ENCODE measurements at regions not wholly inside any gene's neighbourhood (a gene's known extent, or its start where the extent isn't known, plus 50 kb on each side); places are given as distances from the start of the nearest gene placed in this dataset.
"Not testable (repeated sequence)": the region's sequence is repeated elsewhere in the genome, so short reads cannot be mapped to it uniquely, and the experiment has no call there.

DNA sequence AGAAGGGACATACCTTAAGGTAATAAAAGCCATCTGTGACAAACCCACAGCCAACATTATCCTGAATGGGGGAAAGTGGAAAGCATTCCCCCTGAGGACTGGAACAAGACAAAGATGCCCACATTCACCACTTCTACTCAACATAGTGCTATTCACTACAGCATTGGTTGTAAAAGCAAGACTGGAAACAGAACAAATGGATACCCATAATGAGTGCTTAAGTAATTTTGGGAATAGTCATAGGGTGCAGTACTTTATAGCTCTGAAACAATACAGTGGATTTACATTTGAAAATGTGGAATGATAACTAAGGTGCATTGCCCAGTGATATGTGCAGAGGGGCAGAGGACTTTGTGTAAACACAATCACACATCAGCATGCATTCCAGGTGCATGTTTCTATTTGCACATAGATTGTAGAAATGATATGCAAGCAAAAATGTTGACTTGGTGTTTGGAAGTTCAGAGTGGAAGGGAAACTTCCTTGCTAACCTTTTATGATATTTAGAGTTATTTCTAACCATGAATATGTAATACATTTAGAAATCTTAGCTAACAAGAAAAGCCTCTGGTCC, 112.3 kb downstream of the IGLL1 start:
- no peaks in the 10 kb centered on the region for H3K4me1 Mint-ChIP-seq
- no peak overlapping the region for H3K27ac Mint-ChIP-seq
- H3K9me3 Mint-ChIP-seq = no peaks in the 10 kb centered on the region
- ChIA-PET CTCF (no interaction called here), POLR2A (no interaction called here)
- no peak for DNase-seq
- H3K27me3 Mint-ChIP-seq = peaks cover 25% of the 10 kb centered on the region
- H3K4me3 Mint-ChIP-seq = no peak overlapping the region
- H3K36me3 Mint-ChIP-seq (ENCODE audit: low read depth) = no peaks in the 10 kb centered on the region

GRCh38 chr22:23466351-23466750, 113.7 kb downstream of the IGLL1 start:
- Mint-ChIP-seq H3K4me3 (no peak overlapping the region), H3K4me1 (no peaks in the 10 kb centered on the region), H3K36me3 (ENCODE audit: low read depth) (no peaks in the 10 kb centered on the region), H3K27ac (no peak overlapping the region), H3K27me3 (peaks cover 33% of the 10 kb centered on the region), H3K9me3 (no peaks in the 10 kb centered on the region)
- no peak for DNase-seq
- ChIA-PET CTCF (no interaction called here), POLR2A (no interaction called here)

- H3K9me3 Mint-ChIP-seq; H3K27ac Mint-ChIP-seq; DNase-seq; H3K36me3 Mint-ChIP-seq (ENCODE audit: low read depth); H3K4me1 Mint-ChIP-seq; POLR2A ChIA-PET; H3K4me3 Mint-ChIP-seq: not testable (repeated sequence)
- CTCF ChIA-PET = interaction anchor here (0.6 kb wide), 1 partner anchor 286 kb away, joined by 3 read pairs; no protein-coding TSS in a partner anchor
- H3K27me3 Mint-ChIP-seq = peaks cover 33% of the 10 kb centered on the region
Observed at GRCh38 chr22:23464796-23465195, 115.3 kb downstream of the IGLL1 start.

- H3K36me3 Mint-ChIP-seq (ENCODE audit: low read depth); CTCF ChIA-PET; DNase-seq: not testable (repeated sequence)
Observed at GRCh38 chr22:23460517-23461031, 119.5 kb downstream of the IGLL1 start.

GRCh38 chr22:23459645-23460516, 120.2 kb downstream of the IGLL1 start:
- Mint-ChIP-seq H3K4me1 (peaks cover 12% of the 10 kb centered on the region), H3K27me3 (peaks cover 44% of the 10 kb centered on the region)
- DNase-seq; H3K36me3 Mint-ChIP-seq (ENCODE audit: low read depth); POLR2A ChIA-PET; CTCF ChIA-PET; H3K9me3 Mint-ChIP-seq; H3K4me3 Mint-ChIP-seq; H3K27ac Mint-ChIP-seq: not testable (repeated sequence)

More at GRCh38 chr22:23460517-23461031, 119.5 kb downstream of the IGLL1 start:
- H3K27me3 Mint-ChIP-seq = peaks cover 43% of the 10 kb centered on the region
- H3K4me1 Mint-ChIP-seq = peaks cover 12% of the 10 kb centered on the region
- H3K27ac Mint-ChIP-seq, POLR2A ChIA-PET, H3K4me3 Mint-ChIP-seq, H3K9me3 Mint-ChIP-seq: not testable (repeated sequence)

GRCh38 chr22:23458663-23459541, 121.2 kb downstream of the IGLL1 start:
- no peak for DNase-seq
- H3K27ac Mint-ChIP-seq = no peak overlapping the region
- no peak overlapping the region for H3K4me3 Mint-ChIP-seq
- no peaks in the 10 kb centered on the region for H3K9me3 Mint-ChIP-seq
- no peaks in the 10 kb centered on the region for H3K36me3 Mint-ChIP-seq (ENCODE audit: low read depth)
- CTCF ChIA-PET = no interaction called here
- POLR2A ChIA-PET = no interaction called here
- H3K4me1 Mint-ChIP-seq = peaks cover 12% of the 10 kb centered on the region
- H3K27me3 Mint-ChIP-seq = peaks cover 38% of the 10 kb centered on the region

DNA sequence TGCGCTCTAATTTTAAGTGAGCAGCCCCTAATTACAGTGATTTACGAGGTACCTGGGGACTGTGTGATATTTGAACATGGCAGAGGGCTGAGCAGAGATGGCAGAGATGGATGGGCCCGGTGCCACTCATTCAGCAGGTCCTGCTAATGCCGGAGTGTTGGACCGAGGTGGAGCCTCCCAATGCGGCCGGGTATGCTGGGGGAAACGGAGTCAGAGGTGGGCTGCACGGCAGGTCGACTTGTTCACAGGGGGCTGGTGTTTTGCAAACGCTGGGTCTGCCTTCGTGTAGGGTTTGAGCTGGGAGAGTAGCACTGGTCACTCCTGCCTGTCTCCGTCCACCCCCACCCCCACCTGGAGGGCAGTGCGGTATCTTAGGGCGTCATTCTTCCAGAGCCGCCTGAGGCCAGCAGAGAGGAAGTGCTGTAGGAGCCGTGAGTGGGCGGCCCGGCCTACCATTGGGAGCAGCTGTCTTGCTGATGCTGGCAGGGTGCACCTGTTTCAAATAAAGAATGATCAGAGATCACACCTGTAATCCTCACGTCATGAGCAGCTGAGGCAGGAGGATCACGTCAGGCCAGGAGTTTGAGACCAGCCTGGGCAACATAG, 122.6 kb downstream of the IGLL1 start:
- peaks cover 12% of the 10 kb centered on the region for H3K4me1 Mint-ChIP-seq
- H3K9me3 Mint-ChIP-seq = no peaks in the 10 kb centered on the region
- CTCF ChIA-PET = no interaction called here
- DNase-seq = no peak
- H3K36me3 Mint-ChIP-seq (ENCODE audit: low read depth) = no peaks in the 10 kb centered on the region
- H3K27ac Mint-ChIP-seq = no peak overlapping the region
- no peak overlapping the region for H3K4me3 Mint-ChIP-seq
- POLR2A ChIA-PET = no interaction called here
- H3K27me3 Mint-ChIP-seq = peaks cover 29% of the 10 kb centered on the region

- H3K36me3 Mint-ChIP-seq (ENCODE audit: low read depth); H3K4me3 Mint-ChIP-seq; POLR2A ChIA-PET; H3K27ac Mint-ChIP-seq; DNase-seq; H3K9me3 Mint-ChIP-seq; CTCF ChIA-PET: not testable (repeated sequence)
- peaks cover 12% of the 10 kb centered on the region for H3K4me1 Mint-ChIP-seq
- peaks cover 26% of the 10 kb centered on the region for H3K27me3 Mint-ChIP-seq
Observed at GRCh38 chr22:23456666-23457379, 123.3 kb downstream of the IGLL1 start.

DNA sequence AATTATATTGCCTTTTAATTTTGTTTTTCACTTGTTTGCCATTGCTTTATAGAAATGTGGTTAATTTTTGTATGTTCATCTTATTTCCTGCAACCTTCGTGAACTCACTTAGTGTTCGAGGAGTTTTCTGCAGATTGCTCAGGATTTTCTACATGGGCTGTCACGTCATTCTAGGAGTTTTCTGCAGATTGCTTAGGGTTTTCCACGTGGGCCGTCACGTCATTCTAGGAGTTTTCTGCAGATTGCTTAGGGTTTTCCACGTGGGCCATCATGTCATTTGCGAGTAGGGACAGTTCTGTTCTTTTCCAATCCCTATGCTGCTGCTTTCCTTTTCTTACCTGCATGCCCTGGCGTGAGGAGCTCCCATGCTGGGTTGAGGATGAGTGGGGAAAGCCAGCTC, 125.7 kb downstream of the IGLL1 start:
- Mint-ChIP-seq H3K4me1 (peaks cover 12% of the 10 kb centered on the region), H3K27me3 (peaks cover 22% of the 10 kb centered on the region)
- POLR2A ChIA-PET; H3K4me3 Mint-ChIP-seq; DNase-seq; CTCF ChIA-PET; H3K9me3 Mint-ChIP-seq; H3K36me3 Mint-ChIP-seq (ENCODE audit: low read depth); H3K27ac Mint-ChIP-seq: not testable (repeated sequence)

GRCh38 chr22:23453277-23453676, 126.8 kb downstream of the IGLL1 start:
- no peak for DNase-seq
- H3K36me3 Mint-ChIP-seq (ENCODE audit: low read depth) = no peaks in the 10 kb centered on the region
- H3K4me1 Mint-ChIP-seq = peaks cover 12% of the 10 kb centered on the region
- H3K4me3 Mint-ChIP-seq = no peak overlapping the region
- POLR2A ChIA-PET = no interaction called here
- no peaks in the 10 kb centered on the region for H3K9me3 Mint-ChIP-seq
- H3K27me3 Mint-ChIP-seq = peaks cover 22% of the 10 kb centered on the region
- H3K27ac Mint-ChIP-seq = no peak overlapping the region
- CTCF ChIA-PET = no interaction called here

GRCh38 chr22:23452231-23453010, 127.7 kb downstream of the IGLL1 start:
- ChIA-PET POLR2A (no interaction called here), CTCF (no interaction called here)
- H3K4me3 Mint-ChIP-seq = no peak overlapping the region
- peaks cover 11% of the 10 kb centered on the region for H3K4me1 Mint-ChIP-seq
- no peaks in the 10 kb centered on the region for H3K9me3 Mint-ChIP-seq
- DNase-seq = no peak
- no peaks in the 10 kb centered on the region for H3K36me3 Mint-ChIP-seq (ENCODE audit: low read depth)
- H3K27me3 Mint-ChIP-seq = peaks cover 18% of the 10 kb centered on the region
- H3K27ac Mint-ChIP-seq = no peak overlapping the region

Measured in activated CD4-positive, alpha-beta memory T cell treated with anti-CD3 and anti-CD28 coated beads, Interleukin-2, amount 10 ng/mL, durations not matched to agents 7 days and 5 days (primary cell).